Smooth muscle cell (in vitro differentiated cells): ENCODE measurements at regions not wholly inside any gene's neighbourhood (a gene's known extent, or its start where the extent isn't known, plus 50 kb on each side); places are given as distances from the start of the nearest gene placed in this dataset.

ENCODE experiments used
- DNase-seq: peaks from one replicate; lab custom pipeline; 2025; ENCODE audit not compliant: unreplicated experiment; lab: John Stamatoyannopoulos, UW
- H2AFZ ChIP-seq: fragments of 200-600 bp; sonication (generic); 2 replicates; pipeline ENCODE4 v1.6.0; 2016; ENCODE audit warnings: antibody characterized with exemption, low read depth, mild to moderate bottlenecking
- H3F3A ChIP-seq: fragments of 200-600 bp; sonication (generic); 2 replicates; pipeline ENCODE4 v1.6.0; 2017; ENCODE audit warnings: antibody characterized with exemption, low read depth
- H3K27ac ChIP-seq: fragments of 200-600 bp; sonication (generic); 2 replicates; pipeline ENCODE4 v1.5.1; 2016; ENCODE audit warnings: low read depth, mild to moderate bottlenecking
- H3K27me3 ChIP-seq: fragments of 200-600 bp; sonication (generic); 2 replicates; pipeline ENCODE4 v1.6.1; 2016; ENCODE audit warnings: low read depth, mild to moderate bottlenecking
- H3K36me3 ChIP-seq: fragments of 200-600 bp; sonication (generic); 2 replicates; pipeline ENCODE4 v1.5.1; 2016; ENCODE audit warnings: low read depth
- H3K4me1 ChIP-seq: fragments of 200-600 bp; sonication (generic); 2 replicates; pipeline ENCODE4 v1.5.1; 2016; ENCODE audit warnings: low read depth
- H3K4me2 ChIP-seq: fragments of 200-600 bp; sonication (generic); 2 replicates; pipeline ENCODE4 v1.6.0; 2016; ENCODE audit warnings: mild to moderate bottlenecking
- H3K4me3 ChIP-seq: fragments of 200-600 bp; sonication (generic); 2 replicates; pipeline ENCODE4 v1.5.1; 2016; ENCODE audit warnings: mild to moderate bottlenecking
- H3K79me2 ChIP-seq: fragments of 200-600 bp; sonication (generic); 2 replicates; pipeline ENCODE4 v1.6.0; 2016; ENCODE audit warnings: low read depth, mild to moderate bottlenecking
- H3K9ac ChIP-seq: fragments of 200-600 bp; sonication (generic); 2 replicates; pipeline ENCODE4 v1.6.0; 2016; ENCODE audit warnings: low read depth
- H3K9me3 ChIP-seq: fragments of 200-600 bp; sonication (generic); replicated peaks from 2 replicates; pipeline ENCODE4 v1.5.1; 2016; ENCODE audit warnings: low read depth
- H4K20me1 ChIP-seq: fragments of 200-600 bp; sonication (generic); 2 replicates; pipeline ENCODE4 v1.6.0; 2016; ENCODE audit warnings: low read depth
- CTCF ChIP-seq: fragments of 200-600 bp; sonication (generic); IDR thresholded peaks from 2 replicates; pipeline ENCODE4 v1.5.1; 2017; ENCODE audit warnings: borderline replicate concordance, mild to moderate bottlenecking, antibody characterized with exemption; ENCODE audit not compliant: insufficient read depth, poor library complexity, severe bottlenecking
- WGBS: methylation state at CpG from one replicate; pipeline ENCODE4 v1.1.7; 2016; ENCODE audit warnings: low lambda C conversion rate; 5-methylcytosine and 5-hydroxymethylcytosine counted together

DNA sequence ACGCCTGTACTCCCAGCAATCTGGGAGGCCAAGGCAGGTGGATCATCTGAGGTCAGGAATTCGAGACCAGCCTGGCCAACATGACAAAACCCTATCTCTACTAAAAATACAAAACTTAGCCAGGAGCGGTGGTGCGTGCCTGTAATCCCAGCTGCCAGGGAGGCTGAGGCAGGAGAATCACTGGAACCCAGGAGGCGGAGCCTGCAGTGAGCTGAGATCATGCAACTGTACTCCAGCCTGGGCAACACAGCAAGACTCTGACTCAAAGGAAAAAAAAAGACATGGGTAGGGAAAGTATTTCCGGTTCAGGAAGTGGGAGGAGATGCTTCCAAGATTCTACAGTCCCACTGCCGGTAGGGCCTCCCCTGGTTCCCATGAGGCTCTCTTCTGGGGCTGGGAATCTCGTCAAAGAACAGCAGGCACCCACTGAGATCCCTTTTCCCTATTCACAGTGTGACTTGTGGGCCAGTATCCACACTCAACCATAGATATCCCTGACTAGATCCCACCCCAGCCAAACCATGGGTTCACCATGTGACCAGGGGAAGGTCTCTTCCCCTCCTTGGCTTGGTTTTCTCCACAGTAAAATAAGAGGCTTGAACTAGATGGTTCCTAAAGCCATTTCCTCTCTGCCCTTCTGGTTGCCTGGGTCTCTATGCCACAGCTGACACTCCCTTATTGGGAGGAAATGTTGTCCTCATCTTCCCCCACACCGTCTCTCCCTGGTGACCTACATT, 443.3 kb downstream of the BUD13 start:
- H4K20me1 ChIP-seq: no peaks in the 10 kb centered on the region
- H3K79me2 ChIP-seq: no peaks in the 10 kb centered on the region
- no peaks in the 10 kb centered on the region for H3F3A ChIP-seq
- DNase-seq: no peak
- TF ChIP-seq CTCF: no peak
- H3K4me3 ChIP-seq: no peak overlapping the region
- no peaks in the 10 kb centered on the region for H3K27me3 ChIP-seq
- no peak overlapping the region for H3K4me2 ChIP-seq
- no peak overlapping the region for H3K9ac ChIP-seq
- no peaks in the 10 kb centered on the region for H3K36me3 ChIP-seq
- H3K27ac ChIP-seq: no peak overlapping the region
- H2AFZ ChIP-seq: no peak overlapping the region
- H3K4me1 ChIP-seq: no peaks in the 10 kb centered on the region
- WGBS: 92% methylated on average over 9 of the region's 9 CpGs
- no peaks in the 10 kb centered on the region for H3K9me3 ChIP-seq

- H3K27me3 ChIP-seq: no peaks in the 10 kb centered on the region
- H3K9ac ChIP-seq: no peak overlapping the region
- no peaks in the 10 kb centered on the region for H3K9me3 ChIP-seq
- H4K20me1 ChIP-seq: no peaks in the 10 kb centered on the region
- no peak overlapping the region for H3K27ac ChIP-seq
- no peak overlapping the region for H3K4me3 ChIP-seq
- H3F3A ChIP-seq: no peaks in the 10 kb centered on the region
- no peak overlapping the region for H3K4me2 ChIP-seq
- no peak for TF ChIP-seq CTCF
- H3K36me3 ChIP-seq: no peaks in the 10 kb centered on the region
- H2AFZ ChIP-seq: no peak overlapping the region
- H3K4me1 ChIP-seq: no peaks in the 10 kb centered on the region
- H3K79me2 ChIP-seq: no peaks in the 10 kb centered on the region
- no peak for DNase-seq
- 84% methylated on average over 3 of the region's 3 CpGs for WGBS
Measured at GRCh38 chr11:116328851-116329250, 443.9 kb downstream of the BUD13 start.

DNA sequence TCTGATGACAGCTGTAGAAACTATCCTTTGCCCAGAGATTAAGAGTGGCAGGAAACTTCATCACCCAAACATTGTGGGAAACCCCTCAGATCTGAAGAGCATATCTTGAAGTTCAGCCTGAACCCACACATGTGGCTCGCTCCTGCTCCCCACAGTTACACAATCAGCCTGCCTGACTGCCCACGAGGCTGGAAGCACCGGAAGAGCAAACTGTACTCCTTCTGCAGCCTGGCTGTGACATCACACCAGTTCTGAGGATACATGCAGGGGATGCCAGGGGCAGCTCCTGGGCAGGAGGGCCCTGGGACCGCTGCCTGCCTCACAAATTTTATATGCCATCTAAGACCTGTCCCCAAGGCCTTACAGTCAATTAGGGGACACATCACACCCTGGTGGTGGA, 444.4 kb downstream of the BUD13 start:
- Histone ChIP-seq H2AFZ (no peak overlapping the region), H3F3A (no peaks in the 10 kb centered on the region), H3K27ac (no peak overlapping the region), H3K4me1 (no peaks in the 10 kb centered on the region), H3K4me3 (no peak overlapping the region), H3K9me3 (no peaks in the 10 kb centered on the region), H3K4me2 (no peak overlapping the region), H3K36me3 (no peaks in the 10 kb centered on the region), H3K79me2 (no peaks in the 10 kb centered on the region), H3K9ac (no peak overlapping the region), H4K20me1 (no peaks in the 10 kb centered on the region), H3K27me3 (no peaks in the 10 kb centered on the region)
- WGBS: 61% methylated on average over 4 of the region's 4 CpGs
- no peak for TF ChIP-seq CTCF
- DNase-seq: no peak

DNA sequence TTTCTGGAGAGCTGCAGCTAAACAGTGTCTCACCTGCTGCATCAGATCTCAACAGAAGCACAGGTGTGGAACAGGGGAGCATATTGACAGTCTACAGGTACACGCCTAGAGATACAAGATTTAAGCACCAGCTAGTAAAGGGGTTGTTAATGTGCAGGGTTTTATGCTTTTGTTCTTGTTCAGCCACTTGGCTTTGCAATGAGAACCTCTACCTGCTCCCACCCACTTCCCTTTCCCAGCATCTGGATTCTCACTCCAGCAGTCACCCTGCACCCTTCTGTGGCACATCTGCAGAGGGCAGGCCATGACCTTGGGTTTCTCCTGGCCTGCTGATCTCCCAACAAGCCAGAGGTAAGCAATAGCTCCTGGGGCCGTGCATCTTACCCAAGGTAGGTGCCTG, 446.6 kb downstream of the BUD13 start:
- Histone ChIP-seq H3K36me3 (no peaks in the 10 kb centered on the region), H3K27ac (no peak overlapping the region), H3K79me2 (no peaks in the 10 kb centered on the region), H3F3A (no peaks in the 10 kb centered on the region), H4K20me1 (no peaks in the 10 kb centered on the region), H3K4me2 (no peak overlapping the region), H3K27me3 (no peaks in the 10 kb centered on the region), H3K9me3 (no peaks in the 10 kb centered on the region), H3K4me1 (no peaks in the 10 kb centered on the region), H3K9ac (no peak overlapping the region), H3K4me3 (no peak overlapping the region), H2AFZ (no peak overlapping the region)
- no peak for DNase-seq
- TF ChIP-seq CTCF: no peak
- 89% methylated on average over 2 of the region's 2 CpGs for WGBS
